BLaER1 (cell line): ENCODE measurements at regions not wholly inside any gene's neighbourhood (a gene's known extent, or its start where the extent isn't known, plus 50 kb on each side); places are given as distances from the start of the nearest gene placed in this dataset.
"Not testable (repeated sequence)": the region's sequence is repeated elsewhere in the genome, so short reads cannot be mapped to it uniquely, and the experiment has no call there.

ENCODE experiments used
- H3K27ac ChIP-seq: shearing (Covaris generic); formaldehyde crosslinking; 2 replicates; pipeline ENCODE4 v1.8.1; 2022
- H3K27me3 ChIP-seq: shearing (Covaris generic); formaldehyde crosslinking; 2 replicates; pipeline ENCODE4 v1.8.1; 2022
- H3K36me3 ChIP-seq: shearing (Covaris generic); formaldehyde crosslinking; 2 replicates; pipeline ENCODE4 v1.8.1; 2022
- H3K4me1 ChIP-seq: shearing (Covaris generic); formaldehyde crosslinking; 2 replicates; pipeline ENCODE4 v1.8.1; 2022
- H3K4me2 ChIP-seq: shearing (Covaris generic); formaldehyde crosslinking; 2 replicates; pipeline ENCODE4 v1.8.1; 2022
- H3K4me3 ChIP-seq: shearing (Covaris generic); formaldehyde crosslinking; 2 replicates; pipeline ENCODE4 v1.8.1; 2022
- H3K9ac ChIP-seq: shearing (Covaris generic); formaldehyde crosslinking; 2 replicates; pipeline ENCODE4 v1.8.1; 2022
- H3K9me3 ChIP-seq: shearing (Covaris generic); formaldehyde crosslinking; 2 replicates; pipeline ENCODE4 v1.8.1; 2022
- H4K20me1 ChIP-seq: shearing (Covaris generic); formaldehyde crosslinking; 2 replicates; pipeline ENCODE4 v1.8.1; 2022
- Cebpa-rat ChIP-seq: shearing (Covaris generic); IDR thresholded peaks from 2 replicates; pipeline ENCODE4 v1.8.1; 2022

GRCh38 chr1:21368515-21369289 lies 71.2 kb upstream of the NBPF3 start:
- H3K27ac ChIP-seq = no peak overlapping the region
- no peak for TF ChIP-seq Cebpa-rat
- no peaks in the 10 kb centered on the region for H3K9me3 ChIP-seq
- H3K27me3 ChIP-seq = no peaks in the 10 kb centered on the region
- no peak overlapping the region for H3K9ac ChIP-seq
- peaks cover 20% of the 10 kb centered on the region for H3K4me1 ChIP-seq
- H3K4me3 ChIP-seq = no peak overlapping the region
- no peaks in the 10 kb centered on the region for H4K20me1 ChIP-seq
- H3K36me3 ChIP-seq = no peaks in the 10 kb centered on the region
- no peak overlapping the region; the same call in 1 of the 2 replicates for H3K4me2 ChIP-seq

GRCh38 chr1:21367973-21368514 lies 71.9 kb upstream of the NBPF3 start:
- not testable (repeated sequence) for H3K4me2 ChIP-seq, H3K27me3 ChIP-seq, H3K4me3 ChIP-seq, H3K36me3 ChIP-seq, H4K20me1 ChIP-seq, H3K9ac ChIP-seq, H3K9me3 ChIP-seq, H3K27ac ChIP-seq
- H3K4me1 ChIP-seq = peaks cover 20% of the 10 kb centered on the region

- H3K4me2 ChIP-seq = no peak overlapping the region
- TF ChIP-seq Cebpa-rat = no peak
- no peaks in the 10 kb centered on the region for H4K20me1 ChIP-seq
- no peaks in the 10 kb centered on the region for H3K9me3 ChIP-seq
- H3K27ac ChIP-seq = no peak overlapping the region
- H3K27me3 ChIP-seq = no peaks in the 10 kb centered on the region
- H3K36me3 ChIP-seq = no peaks in the 10 kb centered on the region
- H3K4me1 ChIP-seq = peaks cover 13% of the 10 kb centered on the region
- H3K4me3 ChIP-seq = no peak overlapping the region
- no peak overlapping the region for H3K9ac ChIP-seq
Measured at GRCh38 chr1:21366288-21366687, 73.6 kb upstream of the NBPF3 start.

GRCh38 chr1:21365036-21365435 lies 74.8 kb upstream of the ECE1 start:
- no peaks in the 10 kb centered on the region for H3K27me3 ChIP-seq
- H3K4me3 ChIP-seq = no peak overlapping the region
- no peak overlapping the region for H3K9ac ChIP-seq
- peaks cover 13% of the 10 kb centered on the region for H3K4me1 ChIP-seq
- no peak overlapping the region for H3K4me2 ChIP-seq
- no peak for TF ChIP-seq Cebpa-rat
- H4K20me1 ChIP-seq = no peaks in the 10 kb centered on the region
- no peak overlapping the region for H3K27ac ChIP-seq
- no peaks in the 10 kb centered on the region for H3K36me3 ChIP-seq
- no peaks in the 10 kb centered on the region for H3K9me3 ChIP-seq

GRCh38 chr1:21362096-21362495 lies 71.8 kb upstream of the ECE1 start:
- H3K9me3 ChIP-seq = no peaks in the 10 kb centered on the region
- H3K4me1 ChIP-seq = peaks cover 6% of the 10 kb centered on the region; the same call in 1 of the 2 replicates
- no peak overlapping the region for H3K9ac ChIP-seq

GRCh38 chr1:21361506-21361905 lies 71.2 kb upstream of the ECE1 start:
- Histone ChIP-seq H3K9me3 (no peaks in the 10 kb centered on the region), H3K4me3 (no peak overlapping the region), H3K4me1 (peaks cover 6% of the 10 kb centered on the region; the same call in 1 of the 2 replicates), H3K27ac (no peak overlapping the region), H3K4me2 (no peak overlapping the region), H3K9ac (no peak overlapping the region), H4K20me1 (no peaks in the 10 kb centered on the region), H3K36me3 (no peaks in the 10 kb centered on the region), H3K27me3 (no peaks in the 10 kb centered on the region)
- TF ChIP-seq Cebpa-rat = no peak

More at GRCh38 chr1:21362096-21362495, 71.8 kb upstream of the ECE1 start:
- H3K4me3 ChIP-seq = no peak overlapping the region
- H3K27me3 ChIP-seq = no peaks in the 10 kb centered on the region
- no peak overlapping the region for H3K27ac ChIP-seq
- H3K4me2 ChIP-seq = no peak overlapping the region
- H4K20me1 ChIP-seq = no peaks in the 10 kb centered on the region
- no peak for TF ChIP-seq Cebpa-rat
- H3K36me3 ChIP-seq = no peaks in the 10 kb centered on the region

- H3K9ac ChIP-seq = no peak overlapping the region
- H3K4me1 ChIP-seq = no peaks in the 10 kb centered on the region
- no peaks in the 10 kb centered on the region for H3K36me3 ChIP-seq
- H4K20me1 ChIP-seq = no peaks in the 10 kb centered on the region
- no peak for TF ChIP-seq Cebpa-rat
- no peaks in the 10 kb centered on the region for H3K9me3 ChIP-seq
- no peak overlapping the region for H3K4me2 ChIP-seq
- no peak overlapping the region for H3K4me3 ChIP-seq
- no peak overlapping the region for H3K27ac ChIP-seq
- H3K27me3 ChIP-seq = no peaks in the 10 kb centered on the region
Measured at GRCh38 chr1:21357161-21357560, 66.9 kb upstream of the ECE1 start.

- H3K9me3 ChIP-seq = no peaks in the 10 kb centered on the region
- H3K4me2 ChIP-seq = no peak overlapping the region
- TF ChIP-seq Cebpa-rat = no peak
- no peaks in the 10 kb centered on the region for H3K4me1 ChIP-seq
- H3K9ac ChIP-seq = no peak overlapping the region
- H3K4me3 ChIP-seq = no peak overlapping the region
- no peaks in the 10 kb centered on the region for H3K36me3 ChIP-seq
- no peaks in the 10 kb centered on the region for H4K20me1 ChIP-seq
- H3K27me3 ChIP-seq = no peaks in the 10 kb centered on the region
- no peak overlapping the region for H3K27ac ChIP-seq
Measured at GRCh38 chr1:21355956-21356355, 65.7 kb upstream of the ECE1 start.

- Histone ChIP-seq H3K4me1 (no peaks in the 10 kb centered on the region), H4K20me1 (no peaks in the 10 kb centered on the region), H3K27ac (no peak overlapping the region), H3K9me3 (no peaks in the 10 kb centered on the region), H3K27me3 (no peaks in the 10 kb centered on the region), H3K4me3 (no peak overlapping the region), H3K36me3 (no peaks in the 10 kb centered on the region), H3K4me2 (no peak overlapping the region), H3K9ac (no peak overlapping the region)
- no peak for TF ChIP-seq Cebpa-rat
Measured at GRCh38 chr1:21352586-21352985, 62.3 kb upstream of the ECE1 start.

- Histone ChIP-seq H3K4me2 (no peak overlapping the region), H3K9me3 (no peaks in the 10 kb centered on the region), H3K36me3 (no peaks in the 10 kb centered on the region), H3K27ac (no peak overlapping the region), H3K9ac (no peak overlapping the region), H3K4me1 (peaks cover under 1% of the 10 kb centered on the region; the same call in 1 of the 2 replicates), H3K27me3 (no peaks in the 10 kb centered on the region), H3K4me3 (no peak overlapping the region), H4K20me1 (no peaks in the 10 kb centered on the region)
- no peak for TF ChIP-seq Cebpa-rat
Measured at GRCh38 chr1:21351901-21352300, 61.6 kb upstream of the ECE1 start.
